ENCODE measurements at regions not wholly inside any gene's neighbourhood (a gene's known extent, or its start where the extent isn't known, plus 50 kb on each side); places are given as distances from the start of the nearest gene placed in this dataset.
A peak's percentile ranks its signal among the peaks of the same experiment; 100 is the strongest.

- H2AFZ ChIP-seq (replicated peaks; ENCODE audit: low read length, poor library complexity), result peak overlapping the region; percentile 68
- TF ChIP-seq RFX5 (IDR thresholded peaks at IDR 0.05; ENCODE audit: low read depth, low read length) (no peak), CHD1 (IDR thresholded peaks at IDR 0.05; ENCODE audit: low read depth, low read length) (no peak), NFE2L2 (IDR thresholded peaks at IDR 0.05; ENCODE audit: low read depth, low read length) (0 out of 2 replicates have a peak, but pooled peaks have one; percentile 37), ELK1 (IDR thresholded peaks at IDR 0.05; ENCODE audit: borderline replicate concordance, low read depth, low read length) (no peak), CEBPB (IDR thresholded peaks at IDR 0.05; ENCODE audit: low read depth, low read length) (peak; percentile 91), CTCF (conservative IDR thresholded peaks at IDR 0.05; ENCODE audit: low read depth, low read length) (no peak), MAFK (IDR thresholded peaks at IDR 0.05; ENCODE audit: low read depth, low read length) (no peak), MAZ (IDR thresholded peaks at IDR 0.05; ENCODE audit: borderline replicate concordance, low read depth, low read length) (no peak), MXI1 (IDR thresholded peaks at IDR 0.05; ENCODE audit: borderline replicate concordance, low read depth, low read length) (no peak), RAD21 (IDR thresholded peaks at IDR 0.05; ENCODE audit: low read length) (no peak), BHLHE40 (IDR thresholded peaks at IDR 0.05; ENCODE audit: low read depth, low read length) (peak; percentile 19; the same call in 1 of the 2 replicates), USF2 (IDR thresholded peaks at IDR 0.05; ENCODE audit: low read depth, low read length) (0 out of 2 replicates have a peak, but pooled peaks have one; percentile 2), RCOR1 (IDR thresholded peaks at IDR 0.05; ENCODE audit: insufficient replicate concordance, low read length) (no peak)
Measured at GRCh38 chr21:38958940-38959691, 153.4 kb downstream of the ETS2 start.

More at GRCh38 chr21:38958940-38959691, 153.4 kb downstream of the ETS2 start:
- Histone ChIP-seq H4K8ac (ENCODE audit: low read depth in 2 of 2, low read length in 2 of 2) (peak overlapping the region; percentile 67 to 76), H3K27me3 (ENCODE audit: control insufficient read depth, insufficient read depth, low read length) (no peaks in the 10 kb centered on the region), H3K4me2 (ENCODE audit: low read depth, low read length) (peak overlapping the region; percentile 15), H3K27ac (ENCODE audit: insufficient read depth, low read length) (peak overlapping the region; percentile 87), H4K91ac (ENCODE audit: insufficient read depth, low read depth, low read length) (peak overlapping the region; percentile 89), H2BK20ac (ENCODE audit: low read depth, low read length) (peak overlapping the region; percentile 78), H3K56ac (ENCODE audit: extremely low read depth, insufficient read depth, low read length) (peak overlapping the region; percentile 41), H3K9me1 (ENCODE audit: insufficient read depth, low read length) (peaks cover 28% of the 10 kb centered on the region), H3K4me1 (ENCODE audit: control insufficient read depth, insufficient read depth, low read length) (peaks cover 34% of the 10 kb centered on the region), H3K36me3 (ENCODE audit: control insufficient read depth, insufficient read depth, low read length) (no peaks in the 10 kb centered on the region), H3K4ac (ENCODE audit: low read depth, low read length) (peak overlapping the region; percentile 78), H2BK5ac (ENCODE audit: low read depth, low read length, poor library complexity, severe bottlenecking) (peak overlapping the region; percentile 55), H2AK5ac (ENCODE audit: low read depth, low read length) (peak overlapping the region; percentile 45), H4K5ac (ENCODE audit: low read depth, low read length) (peak overlapping the region; percentile 94), H4K20me1 (ENCODE audit: insufficient read depth, low read length) (no peaks in the 10 kb centered on the region), H3K23ac (ENCODE audit: low read depth, low read length) (peak overlapping the region; percentile 67; the same call in 1 of the 2 replicates), H3K9me3 (ENCODE audit: control insufficient read depth, insufficient read depth, low read length) (no peaks in the 10 kb centered on the region; the same call in 1 of the 2 replicates), H3K18ac (ENCODE audit: low read depth, low read length) (peak overlapping the region; percentile 89), H3K9ac (ENCODE audit: low read depth, low read length) (peak overlapping the region; percentile 22; the same call in 1 of the 2 replicates), H2BK15ac (ENCODE audit: low read depth, low read length) (peak overlapping the region; percentile 90; the same call in 2 of the 3 replicates), H2AK9ac (replicated peaks; ENCODE audit: low read depth, low read length, poor library complexity) (no peak overlapping the region), H3K79me1 (ENCODE audit: low read depth in 1 of 2, low read length in 2 of 2) (no peaks in the 10 kb centered on the region), H2BK120ac (ENCODE audit: low read depth, low read length) (peak overlapping the region; percentile 81), H3K4me3 (ENCODE audit: insufficient read depth, low read depth, low read length) (no peak overlapping the region), H3K14ac (replicated peaks; ENCODE audit: low read depth, low read length) (peak overlapping the region; percentile 88)
- no TSS peak for BruUV-seq (replicated peaks)
- peak; percentile 88 for ATAC-seq (ENCODE audit: low read depth)
- dilution Hi-C loops (cut with HindIII; ENCODE audit: low sequenced_read_pairs, unreplicated experiment), result no loop called here
- ChIA-PET CTCF (interaction anchor here (1.4 kb wide), 1 partner anchor 44 kb away, joined by 3 read pairs; no protein-coding TSS in a partner anchor), POLR2A (ENCODE audit: unreplicated experiment) (interaction anchor here (1.0 kb wide), 1 partner anchor 150 kb away, joined by 7 read pairs; no protein-coding TSS in a partner anchor)
- intact Hi-C loops (cut with micrococcal nuclease), result no loop called here
- DNase-seq, result peak; percentile 74
- WGBS, 2 experiments (ENCODE audit: extremely low coverage in 2 of 2, insufficient read length in 1 of 2), result 80% methylated on average over 1 of the region's 4 CpGs; no CpG with 5 or more reads in 1 of the 2 experiments
- in situ Hi-C loops (cut with MboI; ENCODE audit: low sequenced_read_pairs), result no loop called here
